Panc1 (cell line): ENCODE measurements at regions not wholly inside any gene's neighbourhood (a gene's known extent, or its start where the extent isn't known, plus 50 kb on each side); places are given as distances from the start of the nearest gene placed in this dataset.

Source experiments
- CTCF ChIP-seq: fragments of 450-650 bp; IDR thresholded peaks from 2 replicates; pipeline ENCODE4 v1.5.1; 2017; ENCODE audit warnings: mild to moderate bottlenecking
- TCF7L2 ChIP-seq: IDR thresholded peaks from 2 replicates; pipeline ENCODE4 v1.6.1; 2011; ENCODE audit warnings: mild to moderate bottlenecking, low read depth, low read length, inconsistent platforms

GRCh38 chr17:20797292-20797691, 217.8 kb downstream of the CDRT15L2 start:
- TF ChIP-seq CTCF (no peak), TCF7L2 (no peak)
